B cell (primary cell): ENCODE measurements at regions not wholly inside any gene's neighbourhood (a gene's known extent, or its start where the extent isn't known, plus 50 kb on each side); places are given as distances from the start of the nearest gene placed in this dataset.

Source experiments
- ATAC-seq: fragments of 200-7000 bp; cut with Tn5 transposase; one replicate; pipeline ENCODE4 v1.10.0; 2021; ENCODE audit warnings: low read depth, mild to moderate bottlenecking, moderate number of reproducible peaks, moderate library complexity
- CTCF ChIA-PET: fragments of 350-600 bp; sonication (Branson Sonifier 250); formaldehyde crosslinking; loops from one replicate; lab custom pipeline; 2021; ENCODE audit warnings: antibody characterized with exemption, inconsistent platforms; lab: Charles Lee
- POLR2A ChIA-PET: fragments of 350-600 bp; sonication (Branson Sonifier 250); formaldehyde crosslinking; loops from one replicate; lab custom pipeline; 2021; ENCODE audit warnings: antibody characterized with exemption; lab: Charles Lee
- DNase-seq: peaks from one replicate; pipeline ENCODE4 v3.0.0; 2013
- H2AFZ ChIP-seq: 2 replicates; pipeline ENCODE4 v1.6.1; 2012; ENCODE audit warnings: mild to moderate bottlenecking, low read depth, low read length; ENCODE audit not compliant: insufficient read depth, poor library complexity, severe bottlenecking
- H3K27ac ChIP-seq, 2 donors: 1 replicate in 1 of 2; 2 replicates in 1 of 2; pipeline ENCODE4 v1.5.1; 2012 to 2013; ENCODE audit warnings: low read length in 2 of 2, mild to moderate bottlenecking in 2 of 2, moderate library complexity in 1 of 2
- H3K27me3 ChIP-seq, 4 experiments: fragments of 200-600 bp in 1 of 4; sonication (generic) in 1 of 4; replicated peaks in 1 of 4; 1 replicate in 2 of 4; 2 replicates in 2 of 4; pipeline versions ENCODE4 v1.6.1 to v1.7.0; 2013 to 2016; ENCODE audit warnings: low read length in 3 of 4, mild to moderate bottlenecking in 2 of 4, mixed read lengths in 1 of 4, moderate library complexity in 1 of 4; ENCODE audit not compliant: insufficient read depth in 4 of 4, control insufficient read depth in 3 of 4; ENCODE audit errors: control extremely low read depth in 1 of 4
- H3K36me3 ChIP-seq, 2 experiments: replicated peaks in 1 of 2; 1 replicate in 1 of 2; 2 replicates in 1 of 2; pipeline versions ENCODE4 v1.6.1 to v1.7.1; 2013; ENCODE audit warnings: low read length in 1 of 2; ENCODE audit not compliant: insufficient read depth in 2 of 2, control insufficient read depth in 1 of 2; ENCODE audit errors: control extremely low read depth in 1 of 2, extremely low read depth in 1 of 2
- H3K4me1 ChIP-seq, 2 donors: fragments of 200-600 bp in 1 of 2; sonication (generic) in 1 of 2; 1 replicate in 1 of 2; 2 replicates in 1 of 2; pipeline versions ENCODE4 v1.5.1 to v1.6.1; 2013 to 2017; ENCODE audit warnings: low read length in 2 of 2; ENCODE audit not compliant: control insufficient read depth in 2 of 2, insufficient read depth in 2 of 2
- H3K4me2 ChIP-seq: replicated peaks from 2 replicates; pipeline ENCODE3; 2012; ENCODE audit warnings: mild to moderate bottlenecking, low read depth, low read length; ENCODE audit not compliant: poor library complexity, severe bottlenecking
- H3K4me3 ChIP-seq, 5 experiments: fragments of 200-600 bp in 1 of 5; sonication (generic) in 1 of 5; 1 replicate in 3 of 5; 2 replicates in 2 of 5; pipeline versions ENCODE4 v1.5.1 to v1.7.0; 2011 to 2016; ENCODE audit warnings: low read length in 4 of 5, mild to moderate bottlenecking in 4 of 5, low read depth in 2 of 5, control low read depth in 1 of 5, moderate library complexity in 1 of 5; ENCODE audit not compliant: insufficient read depth in 1 of 5; ENCODE audit errors: control extremely low read depth in 1 of 5, extremely low read depth in 1 of 5
- H3K79me2 ChIP-seq: fragments of 200-600 bp; sonication (generic); one replicate; pipeline ENCODE4 v1.6.0; 2016; ENCODE audit warnings: low read length; ENCODE audit not compliant: control insufficient read depth, insufficient read depth
- H3K9ac ChIP-seq: fragments of 200-600 bp; sonication (generic); 2 replicates; pipeline ENCODE4 v1.6.1; 2017; ENCODE audit warnings: mild to moderate bottlenecking, low read length, moderate library complexity
- H3K9me3 ChIP-seq, 3 donors: one replicate each; pipeline versions ENCODE4 v1.6.1 to v1.7.1; 2013; ENCODE audit warnings: low read length in 2 of 3; ENCODE audit not compliant: control insufficient read depth in 2 of 3, insufficient read depth in 1 of 3; ENCODE audit errors: control extremely low read depth in 1 of 3
- H4K20me1 ChIP-seq: 2 replicates; pipeline ENCODE4 v1.6.0; 2012; ENCODE audit warnings: mild to moderate bottlenecking, low read length; ENCODE audit not compliant: insufficient read depth, control insufficient read depth, poor library complexity, severe bottlenecking
- H3K27ac Mint-ChIP-seq: one replicate; pipeline ENCODE4 v1.8.0; 2021; ENCODE audit warnings: mixed read lengths
- H3K27me3 Mint-ChIP-seq: one replicate; pipeline ENCODE4 v1.8.0; 2021; ENCODE audit warnings: mixed read lengths
- H3K4me1 Mint-ChIP-seq: one replicate; pipeline ENCODE4 v1.8.0; 2021; ENCODE audit warnings: mixed read lengths
- H3K4me3 Mint-ChIP-seq: one replicate; pipeline ENCODE4 v1.8.0; 2021; ENCODE audit warnings: mixed read lengths
- H3K9me3 Mint-ChIP-seq: one replicate; pipeline ENCODE4 v1.8.0; 2022; ENCODE audit warnings: mixed read lengths; ENCODE audit not compliant: insufficient read depth
- EZH2 ChIP-seq: IDR thresholded peaks from 2 replicates; pipeline ENCODE4 v1.6.1; 2012; ENCODE audit warnings: borderline replicate concordance, low read depth, mild to moderate bottlenecking, moderate library complexity, low read length; ENCODE audit not compliant: insufficient read depth, poor library complexity, severe bottlenecking
- WGBS: methylation state at CpG from one replicate; pipeline ENCODE4 v1.1.5; 2013; ENCODE audit warnings: missing lambda C conversion rate; ENCODE audit not compliant: insufficient coverage; 5-methylcytosine and 5-hydroxymethylcytosine counted together
- intact Hi-C: fragments of 100-400 bp; cut with micrococcal nuclease; formaldehyde crosslinking; loops from one replicate; pipeline ENCODE4 v1.10.0; 2022
- TF ChIP-seq, protein P1 (sequence below): fragments of 200-600 bp; IDR thresholded peaks from one replicate; pipeline ENCODE4 v1.8.0; 2022; ENCODE audit warnings: antibody characterized with exemption, mild to moderate bottlenecking

- no peaks in the 10 kb centered on the region for H3K27me3 ChIP-seq
- no peaks in the 10 kb centered on the region for H3K36me3 ChIP-seq
- intact Hi-C loops, result no loop called here
- H3K4me3 ChIP-seq, result no peak overlapping the region
- H3K4me1 ChIP-seq, result no peaks in the 10 kb centered on the region
- H3K9ac ChIP-seq, result no peak overlapping the region
- H3K79me2 ChIP-seq, result no peaks in the 10 kb centered on the region
- H3K4me2 ChIP-seq, result no peak overlapping the region
- no peak for DNase-seq
- H2AFZ ChIP-seq, result no peak overlapping the region
- ChIA-PET POLR2A (no interaction called here), CTCF (no interaction called here)
- no peak overlapping the region for H3K4me3 Mint-ChIP-seq
- no peak overlapping the region for H3K27ac Mint-ChIP-seq
- whole genome bisulfite sequencing, result 67% methylated on average over 1 of the region's 3 CpGs
- H4K20me1 ChIP-seq, result no peaks in the 10 kb centered on the region
- TF ChIP-seq, protein P1, sequence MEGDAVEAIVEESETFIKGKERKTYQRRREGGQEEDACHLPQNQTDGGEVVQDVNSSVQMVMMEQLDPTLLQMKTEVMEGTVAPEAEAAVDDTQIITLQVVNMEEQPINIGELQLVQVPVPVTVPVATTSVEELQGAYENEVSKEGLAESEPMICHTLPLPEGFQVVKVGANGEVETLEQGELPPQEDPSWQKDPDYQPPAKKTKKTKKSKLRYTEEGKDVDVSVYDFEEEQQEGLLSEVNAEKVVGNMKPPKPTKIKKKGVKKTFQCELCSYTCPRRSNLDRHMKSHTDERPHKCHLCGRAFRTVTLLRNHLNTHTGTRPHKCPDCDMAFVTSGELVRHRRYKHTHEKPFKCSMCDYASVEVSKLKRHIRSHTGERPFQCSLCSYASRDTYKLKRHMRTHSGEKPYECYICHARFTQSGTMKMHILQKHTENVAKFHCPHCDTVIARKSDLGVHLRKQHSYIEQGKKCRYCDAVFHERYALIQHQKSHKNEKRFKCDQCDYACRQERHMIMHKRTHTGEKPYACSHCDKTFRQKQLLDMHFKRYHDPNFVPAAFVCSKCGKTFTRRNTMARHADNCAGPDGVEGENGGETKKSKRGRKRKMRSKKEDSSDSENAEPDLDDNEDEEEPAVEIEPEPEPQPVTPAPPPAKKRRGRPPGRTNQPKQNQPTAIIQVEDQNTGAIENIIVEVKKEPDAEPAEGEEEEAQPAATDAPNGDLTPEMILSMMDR, result no peak
- TF ChIP-seq EZH2, result no peak
- H3K4me1 Mint-ChIP-seq, result peaks cover 5% of the 10 kb centered on the region
- ATAC-seq, result no peak
- no peak overlapping the region for H3K27ac ChIP-seq
- peaks cover 4% of the 10 kb centered on the region for H3K9me3 Mint-ChIP-seq
- H3K9me3 ChIP-seq, result peaks cover 0 to 7% (median 5%) of the 10 kb centered on the region in 3 donors
- H3K27me3 Mint-ChIP-seq, result no peaks in the 10 kb centered on the region
These were observed 117.2 kb upstream of the SSTR1 start for GRCh38 chr14:38090506-38090905.

GRCh38 chr14:38098074-38098836, 109.4 kb upstream of the SSTR1 start:
- Mint-ChIP-seq H3K4me1 (no peaks in the 10 kb centered on the region), H3K9me3 (peaks cover 11% of the 10 kb centered on the region)
- POLR2A ChIA-PET, result no interaction called here

More at GRCh38 chr14:38098074-38098836, 109.4 kb upstream of the SSTR1 start:
- H3K4me3 ChIP-seq, result no peak overlapping the region
- no peaks in the 10 kb centered on the region for H3K36me3 ChIP-seq
- DNase-seq, result no peak
- H4K20me1 ChIP-seq, result no peaks in the 10 kb centered on the region
- ATAC-seq, result no peak
- no peaks in the 10 kb centered on the region for H3K4me1 ChIP-seq
- H3K79me2 ChIP-seq, result no peaks in the 10 kb centered on the region
- Mint-ChIP-seq H3K27ac (no peak overlapping the region), H3K27me3 (no peaks in the 10 kb centered on the region), H3K4me3 (no peak overlapping the region)
- TF ChIP-seq, protein P1, result no peak
- TF ChIP-seq EZH2, result no peak
- WGBS, result no CpG with 5 or more reads among the region's 4 CpGs
- H3K9me3 ChIP-seq, result peaks cover 0 to 5% (median 0%) of the 10 kb centered on the region in 3 donors
- no peaks in the 10 kb centered on the region for H3K27me3 ChIP-seq
- H3K4me2 ChIP-seq, result no peak overlapping the region
- intact Hi-C loops, result no loop called here
- no peak overlapping the region for H3K27ac ChIP-seq
- H2AFZ ChIP-seq, result no peak overlapping the region
- CTCF ChIA-PET, result no interaction called here
- H3K9ac ChIP-seq, result no peak overlapping the region
